Duodenal mucosa (tissue), 2 donors: ENCODE measurements at regions not wholly inside any gene's neighbourhood (a gene's known extent, or its start where the extent isn't known, plus 50 kb on each side); places are given as distances from the start of the nearest gene placed in this dataset.

Source experiments
- H3K27ac ChIP-seq: one replicate; pipeline ENCODE4 v1.7.0; 2013; ENCODE audit warnings: low read depth, low read length
- H3K27me3 ChIP-seq, 2 donors: one replicate each; pipeline ENCODE4 v1.7.0; 2013; ENCODE audit warnings: low read length in 2 of 2, control low read depth in 1 of 2; ENCODE audit not compliant: insufficient read depth in 2 of 2, control insufficient read depth in 1 of 2
- H3K36me3 ChIP-seq, 2 donors: one replicate each; pipeline ENCODE4 v1.7.0; 2013; ENCODE audit warnings: low read length in 2 of 2, control low read depth in 1 of 2; ENCODE audit not compliant: insufficient read depth in 2 of 2, control insufficient read depth in 1 of 2
- H3K4me1 ChIP-seq, 2 donors: one replicate each; pipeline ENCODE4 v1.7.0; 2013; ENCODE audit warnings: low read length in 2 of 2, control low read depth in 1 of 2; ENCODE audit not compliant: insufficient read depth in 2 of 2, control insufficient read depth in 1 of 2
- H3K4me3 ChIP-seq, 2 donors: one replicate each; pipeline ENCODE4 v1.7.0; 2013; ENCODE audit warnings: low read length in 2 of 2, low read depth in 1 of 2
- H3K9ac ChIP-seq, 2 donors: one replicate each; pipeline ENCODE4 v1.7.0; 2013; ENCODE audit warnings: low read length in 2 of 2, low read depth in 1 of 2
- H3K9me3 ChIP-seq, 2 donors: one replicate each; pipeline ENCODE4 v1.7.0; 2013; ENCODE audit warnings: low read length in 2 of 2, control low read depth in 1 of 2; ENCODE audit not compliant: control insufficient read depth in 1 of 2

- Histone ChIP-seq H3K4me1 (no peaks in the 10 kb centered on the region), H3K9me3 (peaks cover 0 to 7% of the 10 kb centered on the region in 2 donors), H3K4me3 (no peak overlapping the region), H3K9ac (no peak overlapping the region), H3K36me3 (no peaks in the 10 kb centered on the region), H3K27me3 (no peaks in the 10 kb centered on the region), H3K27ac (no peak overlapping the region)
Observed at GRCh38 chr2:2932189-2932588, 445.4 kb downstream of the EIPR1 start.

GRCh38 chr2:2931318-2932075 is 446.1 kb downstream of the EIPR1 start:
- H3K9ac ChIP-seq: no peak overlapping the region
- H3K27ac ChIP-seq: no peak overlapping the region
- H3K27me3 ChIP-seq: no peaks in the 10 kb centered on the region
- H3K9me3 ChIP-seq: peaks cover 0 to 7% of the 10 kb centered on the region in 2 donors
- no peaks in the 10 kb centered on the region for H3K36me3 ChIP-seq
- no peak overlapping the region for H3K4me3 ChIP-seq
- H3K4me1 ChIP-seq: no peaks in the 10 kb centered on the region

- H3K4me1 ChIP-seq: no peaks in the 10 kb centered on the region
- H3K27ac ChIP-seq: no peak overlapping the region
- H3K9me3 ChIP-seq: peaks cover 0 to 3% of the 10 kb centered on the region in 2 donors
- no peaks in the 10 kb centered on the region for H3K36me3 ChIP-seq
- no peak overlapping the region for H3K4me3 ChIP-seq
- no peak overlapping the region for H3K9ac ChIP-seq
- no peaks in the 10 kb centered on the region for H3K27me3 ChIP-seq
Observed at GRCh38 chr2:2930841-2931240, 446.8 kb downstream of the EIPR1 start.

- no peak overlapping the region for H3K27ac ChIP-seq
- no peak overlapping the region for H3K9ac ChIP-seq
- peaks cover 0 to 3% of the 10 kb centered on the region in 2 donors for H3K9me3 ChIP-seq
- no peaks in the 10 kb centered on the region for H3K36me3 ChIP-seq
- H3K4me3 ChIP-seq: no peak overlapping the region
- H3K4me1 ChIP-seq: no peaks in the 10 kb centered on the region
- no peaks in the 10 kb centered on the region for H3K27me3 ChIP-seq
Observed at GRCh38 chr2:2926858-2927175, 450.8 kb downstream of the EIPR1 start.

- H3K27ac ChIP-seq: no peak overlapping the region
- no peaks in the 10 kb centered on the region for H3K36me3 ChIP-seq
- peaks cover 0 to 3% of the 10 kb centered on the region in 2 donors for H3K9me3 ChIP-seq
- H3K27me3 ChIP-seq: no peaks in the 10 kb centered on the region
- H3K4me3 ChIP-seq: no peak overlapping the region
- H3K4me1 ChIP-seq: no peaks in the 10 kb centered on the region
- H3K9ac ChIP-seq: no peak overlapping the region
Observed at GRCh38 chr2:2926009-2926857, 451.4 kb downstream of the EIPR1 start.

GRCh38 chr2:2922156-2922555 is 455.5 kb downstream of the EIPR1 start:
- Histone ChIP-seq H3K27me3 (no peaks in the 10 kb centered on the region), H3K9me3 (no peaks in the 10 kb centered on the region), H3K36me3 (no peaks in the 10 kb centered on the region), H3K9ac (no peak overlapping the region), H3K27ac (no peak overlapping the region), H3K4me1 (no peaks in the 10 kb centered on the region), H3K4me3 (no peak overlapping the region)

- H3K36me3 ChIP-seq: no peaks in the 10 kb centered on the region
- no peaks in the 10 kb centered on the region for H3K4me1 ChIP-seq
- H3K9me3 ChIP-seq: no peaks in the 10 kb centered on the region
- no peak overlapping the region for H3K27ac ChIP-seq
- no peaks in the 10 kb centered on the region for H3K27me3 ChIP-seq
- H3K9ac ChIP-seq: no peak overlapping the region
- no peak overlapping the region for H3K4me3 ChIP-seq
Observed at GRCh38 chr2:2921011-2921720, 456.5 kb downstream of the EIPR1 start.

- Histone ChIP-seq H3K9ac (no peak overlapping the region), H3K36me3 (no peaks in the 10 kb centered on the region), H3K4me3 (no peak overlapping the region), H3K4me1 (no peaks in the 10 kb centered on the region), H3K27ac (no peak overlapping the region), H3K9me3 (no peaks in the 10 kb centered on the region), H3K27me3 (no peaks in the 10 kb centered on the region)
Observed at GRCh38 chr2:2919574-2920365, 457.8 kb downstream of the EIPR1 start.

GRCh38 chr2:2919026-2919425 is 458.6 kb downstream of the EIPR1 start:
- Histone ChIP-seq H3K4me1 (no peaks in the 10 kb centered on the region), H3K27ac (no peak overlapping the region), H3K9ac (no peak overlapping the region), H3K4me3 (no peak overlapping the region), H3K9me3 (no peaks in the 10 kb centered on the region), H3K27me3 (no peaks in the 10 kb centered on the region), H3K36me3 (no peaks in the 10 kb centered on the region)
